ENCODE measurements at regions not wholly inside any gene's neighbourhood (a gene's known extent, or its start where the extent isn't known, plus 50 kb on each side); places are given as distances from the start of the nearest gene placed in this dataset.
A peak's percentile ranks its signal among the peaks of the same experiment; 100 is the strongest.

DNA sequence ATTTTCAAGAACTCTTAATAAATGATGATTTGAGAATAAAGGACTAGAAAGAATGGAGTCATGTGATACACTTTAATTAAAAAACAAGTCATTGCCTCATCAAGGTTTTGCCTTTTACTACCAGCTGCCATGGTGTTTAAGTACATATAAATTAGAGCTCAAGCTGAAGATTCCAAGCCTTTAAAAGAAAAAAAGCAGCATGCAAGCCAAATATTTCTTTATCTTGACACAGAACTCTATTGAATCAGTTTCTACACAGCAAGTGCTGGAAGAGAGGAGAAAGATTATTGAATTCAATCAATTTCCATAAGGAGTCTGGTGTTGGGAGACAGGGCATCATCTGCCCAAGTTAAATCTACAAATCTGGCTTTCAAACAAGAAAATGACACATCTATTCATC, 347.9 kb downstream of the WDR11 start:
- Histone ChIP-seq H3K9me3 (no peaks in the 10 kb centered on the region), H3K36me3 (no peaks in the 10 kb centered on the region), H3K27me3 (no peaks in the 10 kb centered on the region), H3K4me1 (no peaks in the 10 kb centered on the region), H3K4me3 (no peak overlapping the region), H3K27ac (no peak overlapping the region)
- DNase-seq = no peak
- TF ChIP-seq, protein P1, sequence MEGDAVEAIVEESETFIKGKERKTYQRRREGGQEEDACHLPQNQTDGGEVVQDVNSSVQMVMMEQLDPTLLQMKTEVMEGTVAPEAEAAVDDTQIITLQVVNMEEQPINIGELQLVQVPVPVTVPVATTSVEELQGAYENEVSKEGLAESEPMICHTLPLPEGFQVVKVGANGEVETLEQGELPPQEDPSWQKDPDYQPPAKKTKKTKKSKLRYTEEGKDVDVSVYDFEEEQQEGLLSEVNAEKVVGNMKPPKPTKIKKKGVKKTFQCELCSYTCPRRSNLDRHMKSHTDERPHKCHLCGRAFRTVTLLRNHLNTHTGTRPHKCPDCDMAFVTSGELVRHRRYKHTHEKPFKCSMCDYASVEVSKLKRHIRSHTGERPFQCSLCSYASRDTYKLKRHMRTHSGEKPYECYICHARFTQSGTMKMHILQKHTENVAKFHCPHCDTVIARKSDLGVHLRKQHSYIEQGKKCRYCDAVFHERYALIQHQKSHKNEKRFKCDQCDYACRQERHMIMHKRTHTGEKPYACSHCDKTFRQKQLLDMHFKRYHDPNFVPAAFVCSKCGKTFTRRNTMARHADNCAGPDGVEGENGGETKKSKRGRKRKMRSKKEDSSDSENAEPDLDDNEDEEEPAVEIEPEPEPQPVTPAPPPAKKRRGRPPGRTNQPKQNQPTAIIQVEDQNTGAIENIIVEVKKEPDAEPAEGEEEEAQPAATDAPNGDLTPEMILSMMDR (IDR thresholded peaks at IDR 0.05) = no peak
- TF ChIP-seq POLR2A (IDR thresholded peaks at IDR 0.05) = no peak
- intact Hi-C loops (cut with DNase I) = no loop called here

DNA sequence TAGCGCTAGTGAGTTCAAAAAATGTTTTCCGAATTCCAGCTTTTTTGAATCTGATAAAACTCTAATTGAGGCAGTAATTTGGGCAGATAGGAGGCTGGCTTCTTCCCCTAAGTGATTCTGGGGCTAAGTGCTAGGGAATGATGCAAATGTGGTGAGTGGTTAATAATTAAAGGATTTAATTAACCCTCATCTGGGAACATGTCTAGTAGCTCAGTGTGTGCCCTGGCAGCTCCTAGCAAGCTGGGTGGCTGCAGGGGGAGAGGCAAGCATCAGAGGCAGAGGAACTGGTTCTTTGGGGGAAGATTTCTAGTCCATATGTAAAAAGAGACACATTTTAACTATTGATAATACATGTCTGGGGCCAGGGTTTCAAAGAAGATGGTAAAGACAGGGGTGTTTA, 354.5 kb downstream of the WDR11 start:
- DNase-seq = no peak
- TF ChIP-seq POLR2A (IDR thresholded peaks at IDR 0.05) = no peak
- TF ChIP-seq, protein P1 (IDR thresholded peaks at IDR 0.05) = no peak
- no peaks in the 10 kb centered on the region for H3K4me1 ChIP-seq
- intact Hi-C loops (cut with DNase I) = no loop called here
- no peaks in the 10 kb centered on the region for H3K36me3 ChIP-seq
- 63 to 74% methylated on average over 2 of the region's 2 CpGs for WGBS, 2 donors
- no peaks in the 10 kb centered on the region for H3K27me3 ChIP-seq
- H3K9me3 ChIP-seq = no peaks in the 10 kb centered on the region
- no peak overlapping the region for H3K27ac ChIP-seq
- H3K4me3 ChIP-seq = no peak overlapping the region

DNA sequence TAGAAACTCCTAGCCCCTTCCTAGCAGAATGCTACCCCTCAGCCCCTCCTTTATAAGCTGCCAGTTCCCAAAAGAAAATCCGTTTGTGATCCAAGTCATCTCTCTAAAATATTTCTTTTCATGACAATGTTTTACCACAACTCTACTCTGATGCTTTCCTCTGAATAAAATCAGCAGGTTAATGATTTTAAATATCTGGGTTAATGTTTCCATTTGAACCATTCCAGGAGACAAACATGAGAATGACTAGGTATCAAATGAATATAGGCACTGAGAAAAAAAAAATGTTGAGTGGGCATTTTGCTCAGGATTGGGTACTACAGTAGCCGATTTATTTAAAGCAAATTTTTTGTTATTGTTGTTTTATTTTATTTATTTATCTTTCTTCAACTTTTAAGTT, 360.3 kb downstream of the WDR11 start:
- no peak for TF ChIP-seq POLR2A (IDR thresholded peaks at IDR 0.05)
- TF ChIP-seq, protein P1 (IDR thresholded peaks at IDR 0.05) = no peak
- WGBS, 2 donors = 67 to 96% methylated on average over 2 of the region's 2 CpGs
- intact Hi-C loops (cut with DNase I) = no loop called here

DNA sequence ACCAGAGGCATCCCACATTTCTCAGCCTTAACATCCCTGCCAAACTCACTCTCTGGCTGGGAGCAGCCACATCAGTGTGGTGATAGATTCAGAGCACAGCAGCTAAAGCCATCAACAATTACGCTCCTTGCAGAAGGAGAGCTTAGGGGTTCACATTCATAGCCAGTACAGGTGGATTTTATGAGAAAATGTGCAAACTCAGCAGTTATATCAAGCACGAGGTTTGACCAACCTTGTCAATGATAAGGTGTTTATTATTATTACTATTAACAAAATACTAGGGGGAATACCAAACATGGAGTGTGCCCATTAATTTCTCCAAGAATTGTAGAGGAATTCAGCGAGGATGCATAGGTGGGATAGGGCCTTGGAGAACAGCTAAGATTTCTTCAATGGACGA, 362.3 kb downstream of the WDR11 start:
- Histone ChIP-seq H3K27me3 (no peaks in the 10 kb centered on the region), H3K4me1 (peaks cover 0 to 4% (median 3%) of the 10 kb centered on the region in 3 donors), H3K9me3 (no peaks in the 10 kb centered on the region), H3K27ac (no peak overlapping the region), H3K36me3 (no peaks in the 10 kb centered on the region), H3K4me3 (no peak overlapping the region)
- TF ChIP-seq POLR2A (IDR thresholded peaks at IDR 0.05) = no peak
- TF ChIP-seq, protein P1 (IDR thresholded peaks at IDR 0.05) = no peak
- WGBS, 2 donors = 82 to 83% methylated on average over 4 of the region's 4 CpGs
- no peak for DNase-seq
- intact Hi-C loops (cut with DNase I) = no loop called here

More for the DNA sequence above, 360.3 kb downstream of the WDR11 start:
- Histone ChIP-seq H3K9me3 (no peaks in the 10 kb centered on the region), H3K27ac (no peak overlapping the region), H3K36me3 (no peaks in the 10 kb centered on the region), H3K4me3 (no peak overlapping the region), H3K4me1 (no peaks in the 10 kb centered on the region), H3K27me3 (no peaks in the 10 kb centered on the region)
- no peak for DNase-seq

DNA sequence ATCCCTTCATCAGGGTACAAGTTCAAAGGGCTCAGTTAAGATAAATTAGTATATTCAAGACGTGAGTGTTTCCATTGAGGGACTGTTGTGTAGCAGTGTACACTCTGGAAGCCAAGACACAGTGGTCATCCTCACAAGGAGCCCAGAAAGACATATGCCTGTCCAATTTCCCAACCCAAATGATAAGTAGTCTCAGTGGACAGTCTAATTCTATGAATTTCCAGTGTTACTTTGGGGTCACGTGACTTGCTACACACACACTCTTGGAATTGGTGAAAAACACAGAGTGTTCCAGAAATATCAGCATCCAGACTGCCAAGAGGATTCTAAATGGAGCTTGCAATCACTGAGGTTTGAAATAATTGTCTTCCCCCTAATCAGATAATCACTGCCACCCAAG, 365.1 kb downstream of the WDR11 start:
- peaks cover 0 to 4% (median 3%) of the 10 kb centered on the region in 3 donors for H3K4me1 ChIP-seq
- 47 to 84% methylated on average over 2 of the region's 2 CpGs for WGBS, 2 donors
- no peak overlapping the region for H3K4me3 ChIP-seq
- no peaks in the 10 kb centered on the region for H3K27me3 ChIP-seq
- no peaks in the 10 kb centered on the region for H3K9me3 ChIP-seq
- intact Hi-C loops (cut with DNase I) = no loop called here
- no peak for DNase-seq
- no peaks in the 10 kb centered on the region for H3K36me3 ChIP-seq
- TF ChIP-seq, protein P1 (IDR thresholded peaks at IDR 0.05) = no peak
- no peak for TF ChIP-seq POLR2A (IDR thresholded peaks at IDR 0.05)
- peak overlapping the region in 3 of 4 donors; percentile 20 to 79 (median 61) for H3K27ac ChIP-seq
